Heart left ventricle (tissue), 16 donors: ENCODE measurements at regions not wholly inside any gene's neighbourhood (a gene's known extent, or its start where the extent isn't known, plus 50 kb on each side); places are given as distances from the start of the nearest gene placed in this dataset.

Experiments used
- ATAC-seq, 4 donors: fragments of 200-7000 bp; cut with Tn5 transposase; one replicate each; pipeline ENCODE4 v1.9.1; 2020 to 2022; ENCODE audit warnings: moderate library complexity in 4 of 4, mild to moderate bottlenecking in 3 of 4, moderate number of reproducible peaks in 1 of 4
- DNase-seq, 5 donors: peaks; one replicate each; pipeline ENCODE4 v3.0.0-alpha.2; 2020
- H3K27ac ChIP-seq, 12 donors: fragments of 200-600 bp; sonication (generic) in 4 of 12; one replicate each; pipeline versions ENCODE4 v1.5.0 to v1.8.0; 2016 to 2022; ENCODE audit warnings: mild to moderate bottlenecking in 2 of 12
- H3K27me3 ChIP-seq, 9 donors: fragments of 200-600 bp; sonication (generic) in 2 of 9; one replicate each; pipeline versions ENCODE4 v1.5.1 to v1.8.0; 2016 to 2022; ENCODE audit warnings: mild to moderate bottlenecking in 3 of 9
- H3K36me3 ChIP-seq, 9 donors: fragments of 200-600 bp; sonication (generic) in 2 of 9; one replicate each; pipeline versions ENCODE4 v1.5.0 to v1.8.0; 2018 to 2022; ENCODE audit warnings: mild to moderate bottlenecking in 2 of 9
- H3K4me1 ChIP-seq, 12 donors: fragments of 200-600 bp; sonication (generic) in 4 of 12; one replicate each; pipeline versions ENCODE4 v1.5.0 to v1.8.0; 2016 to 2022; ENCODE audit warnings: mild to moderate bottlenecking in 3 of 12
- H3K4me3 ChIP-seq, 12 donors: fragments of 200-600 bp; sonication (generic) in 4 of 12; one replicate each; pipeline versions ENCODE4 v1.5.0 to v1.8.0; 2017 to 2022; ENCODE audit warnings: mild to moderate bottlenecking in 9 of 12, moderate library complexity in 4 of 12
- H3K9me3 ChIP-seq, 12 donors: fragments of 200-600 bp; sonication (generic) in 4 of 12; one replicate each; pipeline versions ENCODE4 v1.5.0 to v1.8.0; 2016 to 2022; ENCODE audit warnings: mild to moderate bottlenecking in 1 of 12
- CTCF ChIP-seq, 12 donors: fragments of 200-600 bp; sonication (generic) in 4 of 12; IDR thresholded peaks; one replicate each; pipeline versions ENCODE4 v1.5.0 to v1.8.0; 2018 to 2022; ENCODE audit warnings: antibody characterized with exemption in 12 of 12, mild to moderate bottlenecking in 5 of 12
- POLR2A ChIP-seq, 2 donors: fragments of 450-650 bp; IDR thresholded peaks; one replicate each; pipeline ENCODE4 v1.6.1; 2017; ENCODE audit warnings: antibody characterized with exemption in 2 of 2, mild to moderate bottlenecking in 2 of 2, moderate library complexity in 2 of 2
- WGBS, 4 donors: extraction: QIAGEN DNeasy Blood & Tissue Kit in 2 of 4; methylation state at CpG; one replicate each; pipeline versions ENCODE4 v1.1.5 to v1.1.7; 2013 to 2018; 5-methylcytosine and 5-hydroxymethylcytosine counted together
- intact Hi-C, 10 donors: fragments of 100-400 bp; cut with DNase I; formaldehyde crosslinking; loops; one replicate each; pipeline versions ENCODE4 v1.11.1 to v1.14.2; 2022
- donor health status: ischemic (EF 13 %, LVEDD 7.1; RV severe dilation, severe dysfunction).
- donor health status: healthy with polysubstance abuse.
- donor health status: DM: no; HTN: yes; CAD: no.
- donor health status: DM: no; HTN: no; CAD: no.
- donor health status: ischemic (EF 25% LVEDD 6.9; RV normal size, moderate dysfunction).
- donor health status: ischemic (EF 25% LVEDD 5.7; RV mildly dilated, moderate dysfunction).
- donor health status: healthy.
- donor health status: DM: yes; HTN: yes; CAD: no.
- donor health status: ischemic (EF 35%, LVEDD 5.7; RV mildly dilated, moderate dysfunction).
- donor health status: nonischemic (EF 11% LVEDD 7.7; RV severe dilation, severe dysfunction).
- donor health status: DM: yes; HTN: yes; CAD: no.
- donor health status: PGD.
- donor health status: ischemic (EF 29% LVEDD 5.4; RV normal size, mild dysfunction).
- donor health status: nonischemic (EF 23%, LVEDD 6.1; RV moderate dilation, normal function).

GRCh38 chr11:119572481-119573424, 149.8 kb upstream of the THY1 start:
- DNase-seq (no peak), ATAC-seq (no peak)
- no peaks in the 10 kb centered on the region for H3K36me3 ChIP-seq
- H3K4me1 ChIP-seq = peaks cover 0 to 34% (median 10%) of the 10 kb centered on the region in 12 donors
- no peak overlapping the region for H3K4me3 ChIP-seq
- H3K27ac ChIP-seq = no peak overlapping the region
- H3K9me3 ChIP-seq = no peaks in the 10 kb centered on the region
- H3K27me3 ChIP-seq = peaks cover 0 to 6% (median 0%) of the 10 kb centered on the region in 9 donors
- intact Hi-C loops = no loop called here
- TF ChIP-seq CTCF (IDR thresholded peaks at IDR 0.05) (no peak), POLR2A (IDR thresholded peaks at IDR 0.05) (no peak)
- 80 to 91% (median 84%) methylated on average over 12 to 13 of the region's 13 CpGs for WGBS, 4 donors

GRCh38 chr11:119571311-119571710, 148.3 kb upstream of the THY1 start:
- no peaks in the 10 kb centered on the region for H3K36me3 ChIP-seq
- H3K27me3 ChIP-seq = peaks cover 0 to 6% (median 0%) of the 10 kb centered on the region in 9 donors
- no peaks in the 10 kb centered on the region for H3K9me3 ChIP-seq
- peaks cover 0 to 37% (median 11%) of the 10 kb centered on the region in 12 donors for H3K4me1 ChIP-seq
- H3K4me3 ChIP-seq = no peak overlapping the region
- TF ChIP-seq POLR2A (IDR thresholded peaks at IDR 0.05) = no peak
- TF ChIP-seq CTCF (IDR thresholded peaks at IDR 0.05) = no peak
- intact Hi-C loops = no loop called here
- ATAC-seq (peak in 3 of 4 donors; percentile 78 to 87 (median 86)), DNase-seq (peak in 1 of 5 donors; percentile 54)
- peak overlapping the region in 2 of 12 donors; percentile 42 to 51 for H3K27ac ChIP-seq
- 28 to 45% (median 40%) methylated on average over 3 of the region's 3 CpGs for WGBS, 4 donors

GRCh38 chr11:119567688-119568582, 145.0 kb upstream of the THY1 start:
- Histone ChIP-seq H3K27ac (peak overlapping the region in 6 of 12 donors; percentile 6 to 52 (median 42)), H3K36me3 (no peaks in the 10 kb centered on the region), H3K27me3 (no peaks in the 10 kb centered on the region), H3K9me3 (peaks cover 0 to 5% (median 0%) of the 10 kb centered on the region in 12 donors), H3K4me3 (no peak overlapping the region), H3K4me1 (peaks cover 0 to 23% (median 11%) of the 10 kb centered on the region in 12 donors)
- intact Hi-C loops = no loop called here
- WGBS, 4 donors = 22 to 38% (median 29%) methylated on average over 9 of the region's 9 CpGs
- peak in 3 of 4 donors; percentile 77 to 83 (median 80) for ATAC-seq
- TF ChIP-seq POLR2A (IDR thresholded peaks at IDR 0.05) = no peak
- no peak for TF ChIP-seq CTCF (IDR thresholded peaks at IDR 0.05)
- DNase-seq = peak in 3 of 5 donors; percentile 31 to 41 (median 38)
